ENCODE measurements at regions not wholly inside any gene's neighbourhood (a gene's known extent, or its start where the extent isn't known, plus 50 kb on each side); places are given as distances from the start of the nearest gene placed in this dataset.

GRCh38 chr5:67978171-67978570 is 237.4 kb upstream of the PIK3R1 start:
- Histone ChIP-seq H3K4me3 (no peak overlapping the region), H3K4me2 (ENCODE audit: control insufficient read depth, insufficient read depth) (no peak overlapping the region), H3K4me1 (ENCODE audit: control insufficient read depth, insufficient read depth, low read length) (no peaks in the 10 kb centered on the region), H3K36me3 (ENCODE audit: control insufficient read depth in 2 of 2, insufficient read depth in 2 of 2, low read length in 1 of 2) (no peaks in the 10 kb centered on the region), H3K9ac (ENCODE audit: control insufficient read depth, insufficient read depth, low read length) (no peak overlapping the region), H3K79me2 (ENCODE audit: control insufficient read depth, insufficient read depth, low read length) (no peaks in the 10 kb centered on the region), H4K20me1 (ENCODE audit: control insufficient read depth, insufficient read depth) (no peaks in the 10 kb centered on the region), H3K9me3 (replicated peaks; ENCODE audit: control insufficient read depth, insufficient read depth, low read length) (no peaks in the 10 kb centered on the region; the same call in 2 of the 3 replicates), H3K27ac (ENCODE audit: control insufficient read depth, insufficient read depth) (no peak overlapping the region), H2AFZ (ENCODE audit: control insufficient read depth, low read depth, low read length) (no peak overlapping the region), H3K27me3 (replicated peaks in 1 of 2; ENCODE audit: control insufficient read depth in 2 of 2, insufficient read depth in 2 of 2, low read length in 1 of 2) (no peaks in the 10 kb centered on the region)
- DNase-seq (ENCODE audit: low read depth, low spot score) (no peak), FAIRE-seq (no peak), ATAC-seq (no peak)
- intact Hi-C loops (cut with micrococcal nuclease; ENCODE audit: unreplicated experiment), result no loop called here
- ChIA-PET CTCF (no interaction called here), SMC1A (ENCODE audit: uncharacterized antibody, unreplicated experiment) (no interaction called here), POLR2A (no interaction called here), RAD21 (ENCODE audit: unreplicated experiment) (no interaction called here)
- in situ Hi-C loops (cut with MboI), result no loop called here
- no TSS peak for BruUV-seq (replicated peaks)
- TF ChIP-seq ASH2L (IDR thresholded peaks at IDR 0.05; ENCODE audit: borderline replicate concordance, low read depth) (no peak), FOXK2 (IDR thresholded peaks at IDR 0.05) (no peak), TAF1 (IDR thresholded peaks at IDR 0.05; ENCODE audit: borderline replicate concordance, low read depth, low read length) (no peak), CBX3 (IDR thresholded peaks at IDR 0.05; ENCODE audit: borderline replicate concordance, low read depth) (no peak), SKIL (IDR thresholded peaks at IDR 0.05; ENCODE audit: low read depth, poor library complexity, severe bottlenecking) (no peak), STAT1 (conservative IDR thresholded peaks at IDR 0.05) (no peak), SIX5 (IDR thresholded peaks at IDR 0.05; ENCODE audit: low read depth, low read length, severe bottlenecking) (no peak), RB1 (IDR thresholded peaks at IDR 0.05; ENCODE audit: borderline replicate concordance) (no peak), TCF7 (IDR thresholded peaks at IDR 0.05; ENCODE audit: borderline replicate concordance) (no peak), WRNIP1 (IDR thresholded peaks at IDR 0.05; ENCODE audit: borderline replicate concordance, low read depth, low read length) (no peak), CEBPZ (IDR thresholded peaks at IDR 0.05; ENCODE audit: low read depth, low read length) (no peak), ATF7 (IDR thresholded peaks at IDR 0.05; ENCODE audit: low read depth) (no peak), IRF4 (IDR thresholded peaks at IDR 0.05; ENCODE audit: low read depth, low read length) (no peak), PML (IDR thresholded peaks at IDR 0.05; ENCODE audit: low read length) (no peak), HSF1 (IDR thresholded peaks at IDR 0.05; ENCODE audit: low read depth, low read length) (no peak)
- 39% methylated on average over 2 of the region's 2 CpGs for WGBS (ENCODE audit: insufficient coverage, insufficient replicate concordance, low lambda C conversion rate, missing lambda C conversion rate)
